ENCODE measurements at regions not wholly inside any gene's neighbourhood (a gene's known extent, or its start where the extent isn't known, plus 50 kb on each side); places are given as distances from the start of the nearest gene placed in this dataset.
"Not testable (repeated sequence)": the region's sequence is repeated elsewhere in the genome, so short reads cannot be mapped to it uniquely, and the experiment has no call there.

DNA sequence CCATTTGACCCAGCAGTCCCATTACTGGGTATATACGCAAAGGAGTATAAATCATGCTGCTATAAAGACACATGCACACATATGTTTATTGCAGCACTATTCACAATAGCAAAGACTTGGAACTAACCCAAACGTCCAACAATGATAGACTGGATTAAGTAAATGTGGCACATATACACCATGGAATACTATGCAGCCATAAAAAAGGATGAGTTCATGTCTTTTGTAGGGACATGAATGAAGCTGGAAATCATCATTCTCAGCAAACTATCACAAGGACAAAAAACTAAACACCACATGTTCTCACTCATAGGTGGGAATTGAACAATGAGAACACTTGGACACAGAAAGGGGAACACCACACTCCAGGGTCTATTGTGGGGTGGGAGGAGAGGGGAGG is 168.3 kb downstream of the TENT5A start:
- not testable (repeated sequence) for TF ChIP-seq CTCF, POLR2A (IDR thresholded peaks at IDR 0.05)

Data from lower leg skin (tissue), 3 donors.